ENCODE measurements at regions not wholly inside any gene's neighbourhood (a gene's known extent, or its start where the extent isn't known, plus 50 kb on each side); places are given as distances from the start of the nearest gene placed in this dataset.

GRCh38 chr13:99642006-99642405, 140.7 kb downstream of the TM9SF2 start:
- TF ChIP-seq CTCF (IDR thresholded peaks at IDR 0.05) = no peak

GRCh38 chr13:99640260-99640659, 139.0 kb downstream of the TM9SF2 start:
- no peak for TF ChIP-seq CTCF (IDR thresholded peaks at IDR 0.05)

GRCh38 chr13:99639126-99639525, 137.9 kb downstream of the TM9SF2 start:
- TF ChIP-seq CTCF (IDR thresholded peaks at IDR 0.05) = no peak

- TF ChIP-seq CTCF (IDR thresholded peaks at IDR 0.05) = no peak
Measured at GRCh38 chr13:99636728-99637353, 135.6 kb downstream of the TM9SF2 start.

- TF ChIP-seq CTCF (IDR thresholded peaks at IDR 0.05) = no peak
Measured at GRCh38 chr13:99636306-99636705, 135.0 kb downstream of the TM9SF2 start.

GRCh38 chr13:99634672-99635071, 133.4 kb downstream of the TM9SF2 start:
- no peak for TF ChIP-seq CTCF (IDR thresholded peaks at IDR 0.05)

- no peak for TF ChIP-seq CTCF (IDR thresholded peaks at IDR 0.05)
Measured at GRCh38 chr13:99630269-99630898, 129.1 kb downstream of the TM9SF2 start.
